GM18519 (cell line): ENCODE measurements at regions not wholly inside any gene's neighbourhood (a gene's known extent, or its start where the extent isn't known, plus 50 kb on each side); places are given as distances from the start of the nearest gene placed in this dataset.
A peak's percentile ranks its signal among the peaks of the same experiment; 100 is the strongest.

Experiments used
- ATAC-seq: cut with Tn5 transposase; IDR thresholded peaks from one replicate; pipeline ENCODE4 v1.9.1; 2021; ENCODE audit warnings: mild to moderate bottlenecking, moderate library complexity; ENCODE audit not compliant: unreplicated experiment, low FRiP score

GRCh38 chr3:150221904-150222523 is 186.1 kb upstream of the TSC22D2 start:
- no peak for ATAC-seq

GRCh38 chr3:150220799-150221198 is 187.3 kb upstream of the TSC22D2 start:
- ATAC-seq = no peak

GRCh38 chr3:150220041-150220440 is 188.1 kb upstream of the TSC22D2 start:
- no peak for ATAC-seq

GRCh38 chr3:150218841-150219240 is 189.3 kb upstream of the TSC22D2 start:
- no peak for ATAC-seq

- ATAC-seq = no peak
Observed at GRCh38 chr3:150218236-150218635, 189.9 kb upstream of the TSC22D2 start.

- no peak for ATAC-seq
Observed at GRCh38 chr3:150217691-150218090, 190.4 kb upstream of the TSC22D2 start.

GRCh38 chr3:150216866-150217600 is 191.1 kb upstream of the TSC22D2 start:
- ATAC-seq = no peak

GRCh38 chr3:150216041-150216811 is 191.9 kb upstream of the TSC22D2 start:
- ATAC-seq = no peak

GRCh38 chr3:150215616-150216015 is 192.5 kb upstream of the TSC22D2 start:
- ATAC-seq = no peak

- ATAC-seq = no peak
Observed at GRCh38 chr3:150213577-150213976, 194.5 kb upstream of the TSC22D2 start.

- ATAC-seq = no peak
Observed at GRCh38 chr3:150210461-150211110, 197.5 kb upstream of the TSC22D2 start.

GRCh38 chr3:150203273-150203672 is 204.8 kb upstream of the TSC22D2 start:
- ATAC-seq = no peak

GRCh38 chr3:150202711-150203110 is 205.4 kb upstream of the TSC22D2 start:
- no peak for ATAC-seq

GRCh38 chr3:150194957-150195356 is 213.1 kb upstream of the TSC22D2 start:
- no peak for ATAC-seq

- no peak for ATAC-seq
Observed at GRCh38 chr3:150194513-150194912, 213.6 kb upstream of the TSC22D2 start.

- no peak for ATAC-seq
Observed at GRCh38 chr3:150184426-150185071, 213.9 kb upstream of the PFN2 start.

GRCh38 chr3:150183678-150184425 is 213.2 kb upstream of the PFN2 start:
- ATAC-seq = peak; percentile 56

- ATAC-seq = no peak
Observed at GRCh38 chr3:150180334-150180733, 209.6 kb upstream of the PFN2 start.

GRCh38 chr3:150179330-150179729 is 208.6 kb upstream of the PFN2 start:
- ATAC-seq = no peak
